Hematopoietic multipotent progenitor cell treated with erythropoietin and hydrocortisone succinate and interleukin-3 and kit ligand, for 17 days (in vitro differentiated cells): ENCODE measurements at regions not wholly inside any gene's neighbourhood (a gene's known extent, or its start where the extent isn't known, plus 50 kb on each side); places are given as distances from the start of the nearest gene placed in this dataset.
"Not testable (repeated sequence)": the region's sequence is repeated elsewhere in the genome, so short reads cannot be mapped to it uniquely, and the experiment has no call there.

Source experiments
- DNase-seq: peaks from one replicate; pipeline ENCODE4 v3.0.0-alpha.2; 2015; ENCODE audit warnings: low spot score

- no peak for DNase-seq
These were observed 924.8 kb upstream of the CDH9 start for GRCh38 chr5:27963050-27963783.

GRCh38 chr5:27962198-27962597, 923.8 kb upstream of the CDH9 start:
- DNase-seq, result no peak

GRCh38 chr5:27947088-27947487, 908.7 kb upstream of the CDH9 start:
- DNase-seq, result no peak

- DNase-seq, result no peak
These were observed 906.1 kb upstream of the CDH9 start for GRCh38 chr5:27944471-27944870.

DNA sequence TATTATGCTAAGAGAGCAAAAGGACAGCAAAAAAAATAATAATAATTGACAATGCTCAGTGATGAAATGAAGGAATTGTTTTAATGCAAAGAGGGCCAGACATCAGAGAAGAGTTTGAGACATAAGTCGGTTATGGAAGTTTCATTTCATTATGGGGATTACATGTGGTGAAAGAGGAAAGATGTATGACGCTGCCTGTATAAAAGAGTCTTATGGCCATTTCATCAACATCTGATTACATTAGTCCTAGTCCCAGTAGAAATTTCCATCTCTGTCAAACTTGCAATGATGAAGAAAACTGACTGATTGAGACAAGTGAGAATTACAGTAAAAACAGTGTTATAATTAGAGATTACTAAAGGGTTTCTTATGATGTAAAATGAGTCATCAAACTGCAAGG, 900.6 kb upstream of the CDH9 start:
- no peak for DNase-seq

DNA sequence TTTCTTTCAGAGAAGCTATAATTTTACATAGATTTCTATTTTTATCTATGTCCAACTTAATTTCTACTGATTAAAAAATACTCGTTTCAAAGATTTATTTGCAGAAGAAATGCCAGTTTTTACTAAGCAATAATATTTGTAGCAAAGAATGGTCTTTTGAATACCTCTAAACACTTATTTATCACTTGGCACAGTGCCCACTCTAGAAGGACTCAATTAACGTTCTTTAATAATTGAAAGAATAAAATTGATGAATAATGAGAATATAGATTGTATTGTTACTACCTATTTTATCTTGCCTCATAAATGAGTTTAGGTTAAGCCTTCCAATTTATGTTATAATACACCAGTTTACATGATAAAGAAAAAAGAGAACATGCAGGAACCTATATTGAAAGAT, 889.7 kb upstream of the CDH9 start:
- no peak for DNase-seq

DNA sequence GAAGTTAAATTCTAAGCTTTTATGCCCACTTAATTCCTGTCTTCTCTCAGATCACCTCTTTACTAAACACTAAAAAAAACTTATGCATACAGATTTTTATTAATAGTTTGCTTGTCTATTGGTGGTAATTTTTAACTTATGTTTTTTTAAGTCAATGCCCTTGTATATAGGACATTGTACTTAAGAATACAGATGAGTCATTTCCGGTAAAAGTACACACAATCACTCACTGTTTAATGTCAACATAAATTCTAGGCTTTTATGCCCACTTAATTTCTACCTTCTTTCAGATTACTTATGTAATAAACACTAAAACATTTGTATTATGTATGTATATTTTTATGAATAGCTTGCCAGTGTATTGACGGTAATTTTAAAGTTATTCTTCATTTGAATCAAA, 872.8 kb upstream of the CDH9 start:
- no peak for DNase-seq

GRCh38 chr5:27908341-27908740, 870.0 kb upstream of the CDH9 start:
- no peak for DNase-seq

GRCh38 chr5:27906931-27907601, 868.7 kb upstream of the CDH9 start:
- no peak for DNase-seq

DNA sequence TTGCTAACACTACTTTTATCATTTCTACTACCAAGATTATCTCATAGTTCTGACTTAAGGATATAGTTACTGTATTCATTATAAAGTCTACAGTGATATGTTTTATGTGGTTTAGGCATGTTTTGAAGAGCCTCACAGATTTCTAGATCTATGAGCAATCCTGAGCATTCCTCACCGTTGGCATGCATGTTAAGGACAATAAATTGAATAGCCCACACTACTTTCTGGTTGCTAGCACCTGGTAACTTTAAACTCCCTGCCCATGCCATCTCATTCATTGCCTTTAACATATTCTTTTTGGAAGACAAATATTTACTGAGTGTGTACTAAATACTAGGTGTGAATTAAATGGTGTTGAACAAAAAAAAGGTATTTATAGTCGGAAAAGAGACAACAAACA, 868.1 kb upstream of the CDH9 start:
- no peak for DNase-seq

- DNase-seq, result no peak
These were observed 862.4 kb upstream of the CDH9 start for GRCh38 chr5:27900761-27901160.

DNA sequence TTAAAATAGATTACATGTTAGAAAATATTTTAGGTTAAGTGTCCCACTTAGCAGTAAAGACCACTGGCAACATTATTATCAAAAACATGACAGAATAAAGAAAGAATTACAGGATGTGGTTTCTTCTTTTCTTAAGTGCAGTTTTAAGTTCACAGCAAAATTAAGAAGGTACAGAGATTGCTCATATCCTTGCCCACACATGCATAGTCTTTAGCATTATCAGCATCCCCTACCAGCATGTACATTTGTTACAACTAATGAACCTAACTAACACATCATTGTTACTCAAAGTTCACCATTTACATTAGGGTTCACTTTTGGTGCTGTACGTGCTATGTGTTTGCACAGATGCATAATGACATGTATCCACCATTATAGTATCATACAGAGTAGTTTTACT, 837.7 kb upstream of the CDH9 start:
- DNase-seq, result no peak

DNA sequence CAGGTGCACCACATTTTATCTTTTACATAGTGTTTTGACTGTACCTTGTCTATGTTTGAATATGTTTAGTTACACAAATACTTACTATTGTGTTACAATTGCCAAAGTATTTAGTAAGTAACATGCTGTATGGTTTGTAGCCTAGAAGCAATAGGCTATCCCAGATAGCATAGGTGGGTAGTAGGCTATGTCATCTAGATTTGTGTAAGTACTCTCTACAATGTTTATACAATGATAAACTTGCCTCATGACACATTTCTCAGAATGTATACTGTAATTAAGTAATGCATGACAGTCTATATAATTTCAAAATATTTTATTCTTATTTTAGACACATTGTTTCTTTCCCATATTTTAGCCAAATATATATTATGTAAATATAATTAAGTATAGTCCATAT, 836.8 kb upstream of the CDH9 start:
- no peak for DNase-seq

- DNase-seq, result no peak
These were observed 829.9 kb upstream of the CDH9 start for GRCh38 chr5:27868292-27868691.

DNA sequence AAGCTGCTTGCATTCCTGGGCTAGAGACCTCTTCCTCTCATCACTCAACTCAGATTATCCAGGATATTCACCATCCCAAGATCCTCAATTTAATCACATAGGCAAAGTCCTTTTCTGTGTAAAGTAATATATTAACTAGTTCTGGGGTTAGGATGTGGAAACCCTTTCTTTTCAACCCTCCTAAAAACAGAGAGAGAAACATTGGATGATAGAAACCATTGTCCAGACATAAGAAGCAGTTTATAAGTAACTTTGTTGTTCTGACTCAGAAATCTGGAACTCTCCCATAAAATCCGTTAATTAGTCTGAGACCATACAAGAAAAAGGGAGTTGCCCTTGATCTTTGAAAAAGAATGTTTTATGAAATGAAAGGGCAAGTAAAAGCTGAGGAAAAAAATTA, 817.1 kb upstream of the CDH9 start:
- no peak for DNase-seq

DNA sequence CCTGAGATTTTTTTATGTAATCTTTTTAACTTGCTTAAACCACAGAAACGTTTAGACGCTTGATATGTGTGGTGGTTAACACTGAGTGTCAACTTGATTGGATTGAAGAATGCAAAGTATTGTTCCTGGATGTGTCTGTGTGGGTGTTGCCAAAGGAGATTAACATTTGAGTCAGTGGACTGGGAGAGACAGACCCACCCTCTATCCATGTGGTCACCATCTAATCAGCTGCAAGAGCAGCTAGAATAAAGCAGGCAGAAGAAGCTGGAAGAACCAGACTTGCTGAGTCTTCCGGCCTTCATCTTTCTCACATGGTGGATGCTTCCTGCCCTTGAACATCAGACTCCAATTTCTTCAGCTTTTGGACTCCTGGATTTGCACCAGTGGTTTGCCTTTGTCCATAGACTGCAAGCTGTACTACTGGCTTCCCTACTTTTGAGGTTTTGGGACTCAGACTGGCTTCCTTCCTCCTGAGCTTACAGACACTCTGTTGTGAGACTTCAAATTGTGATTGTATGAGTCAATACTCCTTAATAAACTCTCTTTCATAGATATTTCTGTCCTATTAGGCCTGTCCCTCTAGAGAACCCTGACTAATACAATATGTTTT, 816.0 kb upstream of the CDH9 start:
- DNase-seq, result no peak

DNA sequence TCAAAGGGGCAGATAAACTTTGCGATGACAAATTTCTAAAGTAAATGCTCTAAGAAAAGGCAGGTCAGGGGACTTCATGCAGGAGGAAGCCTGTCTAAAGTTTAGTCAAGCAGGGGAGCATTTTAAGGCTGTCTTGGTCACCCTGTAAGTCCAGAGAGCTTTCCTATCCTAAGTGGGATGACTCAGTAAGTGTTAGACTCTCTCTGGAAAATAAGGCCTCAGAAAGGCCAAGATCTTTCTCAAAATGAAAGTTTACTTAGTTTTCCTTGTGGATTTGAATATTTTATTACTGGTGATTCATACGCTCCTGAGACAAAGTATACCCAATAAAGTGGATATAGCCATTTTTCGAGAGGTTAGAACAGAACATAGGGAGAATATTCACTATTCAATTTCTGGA, 806.9 kb upstream of the CDH9 start:
- no peak for DNase-seq

- DNase-seq, result not testable (repeated sequence)
These were observed 798.3 kb upstream of the CDH9 start for GRCh38 chr5:27836704-27837103.

GRCh38 chr5:27832886-27833285, 794.5 kb upstream of the CDH9 start:
- no peak for DNase-seq

- DNase-seq, result no peak
These were observed 792.2 kb upstream of the CDH9 start for GRCh38 chr5:27830546-27830945.

DNA sequence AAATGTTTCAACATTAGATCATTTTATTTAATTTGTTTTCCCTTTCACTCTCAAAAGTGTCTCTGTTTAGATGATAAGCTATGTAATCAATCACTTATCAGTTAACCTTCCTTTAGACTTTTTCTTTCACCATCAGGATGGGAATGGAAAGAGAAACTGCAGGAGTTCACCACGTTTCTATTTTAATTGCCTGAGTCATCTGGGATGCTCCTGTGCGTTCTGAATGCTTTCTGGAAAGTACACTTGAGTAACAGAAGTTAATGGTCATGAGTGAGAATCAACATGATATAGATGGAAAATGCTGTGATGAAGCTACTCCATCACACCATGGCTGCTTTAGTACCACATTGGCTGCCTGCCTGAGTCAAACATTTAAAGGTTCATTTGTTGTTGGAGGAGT, 783.3 kb upstream of the CDH9 start:
- no peak for DNase-seq

GRCh38 chr5:27818888-27819287, 780.5 kb upstream of the CDH9 start:
- DNase-seq, result no peak

- DNase-seq, result no peak
These were observed 776.6 kb upstream of the CDH9 start for GRCh38 chr5:27814983-27815382.

- DNase-seq, result no peak
These were observed 775.9 kb upstream of the CDH9 start for GRCh38 chr5:27814286-27814685.
